ENCODE measurements at regions not wholly inside any gene's neighbourhood (a gene's known extent, or its start where the extent isn't known, plus 50 kb on each side); places are given as distances from the start of the nearest gene placed in this dataset.
"Not testable (repeated sequence)": the region's sequence is repeated elsewhere in the genome, so short reads cannot be mapped to it uniquely, and the experiment has no call there.

GRCh38 chr2:175326801-175327200, 145.3 kb upstream of the ATP5MC3 start:
- WGBS, 2 donors (ENCODE audit: extremely low coverage in 2 of 2, insufficient read length in 2 of 2, insufficient replicate concordance in 1 of 2), result no CpG with 5 or more reads among the region's 3 CpGs
- DNase-seq (ENCODE audit: low spot score), result no peak
- Histone ChIP-seq H3K14ac (ENCODE audit: low read length) (no peak overlapping the region), H2BK15ac (ENCODE audit: low read length) (no peak overlapping the region), H2BK120ac (ENCODE audit: low read depth, low read length) (no peak overlapping the region), H3K9me3 (replicated peaks in 1 of 2; ENCODE audit: control insufficient read depth in 2 of 2, insufficient read depth in 1 of 2, low read depth in 1 of 2, low read length in 2 of 2) (no peaks in the 10 kb centered on the region), H3K23ac (ENCODE audit: low read depth, low read length, poor library complexity) (no peak overlapping the region), H3K4ac (ENCODE audit: low read length) (no peak overlapping the region), H3K18ac (ENCODE audit: low read length) (no peak overlapping the region), H3K4me3 (ENCODE audit: low read length in 2 of 2) (no peak overlapping the region), H4K8ac (ENCODE audit: low read depth, low read length) (no peak overlapping the region), H3K9ac (ENCODE audit: low read depth, low read length, poor library complexity) (no peak overlapping the region), H2AK5ac (ENCODE audit: low read depth, low read length) (no peak overlapping the region), H3K4me2 (ENCODE audit: insufficient read depth, low read length, poor library complexity, severe bottlenecking) (no peak overlapping the region), H3K36me3 (replicated peaks in 1 of 2; ENCODE audit: control insufficient read depth in 2 of 2, insufficient read depth in 2 of 2, low read length in 2 of 2) (no peaks in the 10 kb centered on the region), H2BK12ac (ENCODE audit: low read length) (no peak overlapping the region), H3K4me1 (ENCODE audit: control insufficient read depth in 2 of 2, insufficient read depth in 1 of 2, low read depth in 1 of 2, low read length in 2 of 2) (peaks cover 0 to 2% of the 10 kb centered on the region in 2 donors), H2BK5ac (ENCODE audit: low read length) (no peak overlapping the region), H4K91ac (ENCODE audit: low read depth, low read length, poor library complexity) (no peak overlapping the region), H3K27ac (replicated peaks; ENCODE audit: low read length) (no peak overlapping the region), H3K27me3 (ENCODE audit: control insufficient read depth in 3 of 3, insufficient read depth in 3 of 3, low read depth in 1 of 3, low read length in 3 of 3) (no peaks in the 10 kb centered on the region), H2AFZ (ENCODE audit: low read length) (no peak overlapping the region), H3K79me1 (ENCODE audit: low read depth, low read length) (no peaks in the 10 kb centered on the region)

GRCh38 chr2:175326164-175326563, 144.7 kb upstream of the ATP5MC3 start:
- not testable (repeated sequence) for H3K27me3 ChIP-seq (ENCODE audit: control insufficient read depth in 3 of 3, insufficient read depth in 3 of 3, low read depth in 1 of 3, low read length in 3 of 3); H2BK12ac ChIP-seq (ENCODE audit: low read length); H2AK5ac ChIP-seq (ENCODE audit: low read depth, low read length); H3K4ac ChIP-seq (ENCODE audit: low read length); H3K4me2 ChIP-seq (ENCODE audit: insufficient read depth, low read length, poor library complexity, severe bottlenecking); H3K9ac ChIP-seq (ENCODE audit: low read depth, low read length, poor library complexity); H3K36me3 ChIP-seq (replicated peaks in 1 of 2; ENCODE audit: control insufficient read depth in 2 of 2, insufficient read depth in 2 of 2, low read length in 2 of 2); H4K91ac ChIP-seq (ENCODE audit: low read depth, low read length, poor library complexity); H3K14ac ChIP-seq (ENCODE audit: low read length); H3K79me1 ChIP-seq (ENCODE audit: low read depth, low read length); H2BK5ac ChIP-seq (ENCODE audit: low read length); H3K27ac ChIP-seq (replicated peaks; ENCODE audit: low read length); H4K8ac ChIP-seq (ENCODE audit: low read depth, low read length); DNase-seq (ENCODE audit: low spot score); H3K23ac ChIP-seq (ENCODE audit: low read depth, low read length, poor library complexity); H2BK120ac ChIP-seq (ENCODE audit: low read depth, low read length); H3K9me3 ChIP-seq (replicated peaks in 1 of 2; ENCODE audit: control insufficient read depth in 2 of 2, insufficient read depth in 1 of 2, low read depth in 1 of 2, low read length in 2 of 2); H3K4me1 ChIP-seq (ENCODE audit: control insufficient read depth in 2 of 2, insufficient read depth in 1 of 2, low read depth in 1 of 2, low read length in 2 of 2); H3K18ac ChIP-seq (ENCODE audit: low read length); H2AFZ ChIP-seq (ENCODE audit: low read length); H3K4me3 ChIP-seq (ENCODE audit: low read length in 2 of 2); H2BK15ac ChIP-seq (ENCODE audit: low read length)
- WGBS, 2 donors (ENCODE audit: extremely low coverage in 2 of 2, insufficient read length in 2 of 2, insufficient replicate concordance in 1 of 2), result no CpG with 5 or more reads among the region's 2 CpGs

DNA sequence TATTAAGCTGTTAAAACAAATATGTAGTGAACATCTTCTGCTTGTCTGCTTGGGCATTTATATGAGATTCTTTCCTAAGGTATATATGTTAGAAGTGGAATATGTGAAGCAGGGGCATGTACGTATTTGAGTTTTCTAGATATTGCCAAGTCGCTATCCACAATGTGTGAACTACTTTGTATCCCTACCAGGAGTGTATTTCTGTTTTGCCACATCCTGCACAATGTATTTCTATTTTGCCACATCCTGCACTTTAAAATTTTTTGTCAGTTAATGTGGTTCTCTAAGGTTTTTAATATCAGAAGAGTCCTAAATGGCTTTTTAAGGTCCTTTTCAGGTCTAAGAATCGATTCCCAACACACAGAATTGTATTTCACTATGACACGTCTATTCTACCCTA, 141.7 kb upstream of the ATP5MC3 start:
- H3K36me3 ChIP-seq (replicated peaks in 1 of 2; ENCODE audit: control insufficient read depth in 2 of 2, insufficient read depth in 2 of 2, low read length in 2 of 2), result no peaks in the 10 kb centered on the region
- H3K27me3 ChIP-seq (ENCODE audit: control insufficient read depth in 3 of 3, insufficient read depth in 3 of 3, low read depth in 1 of 3, low read length in 3 of 3), result no peaks in the 10 kb centered on the region
- no peaks in the 10 kb centered on the region for H3K4me1 ChIP-seq (ENCODE audit: control insufficient read depth in 2 of 2, insufficient read depth in 1 of 2, low read depth in 1 of 2, low read length in 2 of 2)
- no peak overlapping the region for H2AFZ ChIP-seq (ENCODE audit: low read length)
- H3K18ac ChIP-seq (ENCODE audit: low read length), result no peak overlapping the region
- H3K9me3 ChIP-seq (replicated peaks in 1 of 2; ENCODE audit: control insufficient read depth in 2 of 2, insufficient read depth in 1 of 2, low read depth in 1 of 2, low read length in 2 of 2), result no peaks in the 10 kb centered on the region
- no peak for DNase-seq (ENCODE audit: low spot score)
- no peak overlapping the region for H3K14ac ChIP-seq (ENCODE audit: low read length)
- H4K91ac ChIP-seq (ENCODE audit: low read depth, low read length, poor library complexity), result no peak overlapping the region
- no peak overlapping the region for H2BK12ac ChIP-seq (ENCODE audit: low read length)
- H2BK5ac ChIP-seq (ENCODE audit: low read length), result no peak overlapping the region
- H3K27ac ChIP-seq (replicated peaks; ENCODE audit: low read length), result no peak overlapping the region
- H3K79me1 ChIP-seq (ENCODE audit: low read depth, low read length), result no peaks in the 10 kb centered on the region
- no peak overlapping the region for H2BK15ac ChIP-seq (ENCODE audit: low read length)
- no peak overlapping the region for H3K23ac ChIP-seq (ENCODE audit: low read depth, low read length, poor library complexity)
- WGBS, 2 donors (ENCODE audit: extremely low coverage in 2 of 2, insufficient read length in 2 of 2, insufficient replicate concordance in 1 of 2), result no CpG with 5 or more reads among the region's 4 CpGs
- H3K9ac ChIP-seq (ENCODE audit: low read depth, low read length, poor library complexity), result no peak overlapping the region
- no peak overlapping the region for H3K4ac ChIP-seq (ENCODE audit: low read length)
- H3K4me3 ChIP-seq (ENCODE audit: low read length in 2 of 2), result no peak overlapping the region
- no peak overlapping the region for H2AK5ac ChIP-seq (ENCODE audit: low read depth, low read length)
- H3K4me2 ChIP-seq (ENCODE audit: insufficient read depth, low read length, poor library complexity, severe bottlenecking), result no peak overlapping the region
- H4K8ac ChIP-seq (ENCODE audit: low read depth, low read length), result no peak overlapping the region
- H2BK120ac ChIP-seq (ENCODE audit: low read depth, low read length), result no peak overlapping the region

- no peaks in the 10 kb centered on the region for H3K36me3 ChIP-seq (replicated peaks in 1 of 2; ENCODE audit: control insufficient read depth in 2 of 2, insufficient read depth in 2 of 2, low read length in 2 of 2)
- no CpG with 5 or more reads among the region's 2 CpGs for WGBS, 2 donors (ENCODE audit: extremely low coverage in 2 of 2, insufficient read length in 2 of 2, insufficient replicate concordance in 1 of 2)
- H3K4me2 ChIP-seq (ENCODE audit: insufficient read depth, low read length, poor library complexity, severe bottlenecking), result no peak overlapping the region
- H4K91ac ChIP-seq (ENCODE audit: low read depth, low read length, poor library complexity), result no peak overlapping the region
- H2AFZ ChIP-seq (ENCODE audit: low read length), result no peak overlapping the region
- DNase-seq (ENCODE audit: low spot score), result no peak
- H3K9ac ChIP-seq (ENCODE audit: low read depth, low read length, poor library complexity), result no peak overlapping the region
- H4K8ac ChIP-seq (ENCODE audit: low read depth, low read length), result no peak overlapping the region
- no peaks in the 10 kb centered on the region for H3K79me1 ChIP-seq (ENCODE audit: low read depth, low read length)
- H2BK12ac ChIP-seq (ENCODE audit: low read length), result no peak overlapping the region
- H3K4me3 ChIP-seq (ENCODE audit: low read length in 2 of 2), result no peak overlapping the region
- H3K27ac ChIP-seq (replicated peaks; ENCODE audit: low read length), result no peak overlapping the region
- no peaks in the 10 kb centered on the region for H3K9me3 ChIP-seq (replicated peaks in 1 of 2; ENCODE audit: control insufficient read depth in 2 of 2, insufficient read depth in 1 of 2, low read depth in 1 of 2, low read length in 2 of 2)
- H2BK120ac ChIP-seq (ENCODE audit: low read depth, low read length), result no peak overlapping the region
- no peak overlapping the region for H2BK5ac ChIP-seq (ENCODE audit: low read length)
- H3K14ac ChIP-seq (ENCODE audit: low read length), result no peak overlapping the region
- no peak overlapping the region for H2BK15ac ChIP-seq (ENCODE audit: low read length)
- H3K4me1 ChIP-seq (ENCODE audit: control insufficient read depth in 2 of 2, insufficient read depth in 1 of 2, low read depth in 1 of 2, low read length in 2 of 2), result no peaks in the 10 kb centered on the region
- no peak overlapping the region for H3K4ac ChIP-seq (ENCODE audit: low read length)
- peaks cover 0 to 4% (median 0%) of the 10 kb centered on the region in 3 experiments for H3K27me3 ChIP-seq (ENCODE audit: control insufficient read depth in 3 of 3, insufficient read depth in 3 of 3, low read depth in 1 of 3, low read length in 3 of 3)
- H3K18ac ChIP-seq (ENCODE audit: low read length), result no peak overlapping the region
- H3K23ac ChIP-seq (ENCODE audit: low read depth, low read length, poor library complexity), result no peak overlapping the region
- H2AK5ac ChIP-seq (ENCODE audit: low read depth, low read length), result no peak overlapping the region
Measured at GRCh38 chr2:175318542-175318941, 137.0 kb upstream of the ATP5MC3 start.

All from neuronal stem cell (in vitro differentiated cells).